ENCODE measurements at regions not wholly inside any gene's neighbourhood (a gene's known extent, or its start where the extent isn't known, plus 50 kb on each side); places are given as distances from the start of the nearest gene placed in this dataset.
"Not testable (repeated sequence)": the region's sequence is repeated elsewhere in the genome, so short reads cannot be mapped to it uniquely, and the experiment has no call there.

- ATAC-seq (ENCODE audit: low FRiP score in 2 of 2): no peak
- H3K27ac ChIP-seq: no peak overlapping the region
These were observed 78.8 kb upstream of the RPRML start for GRCh38 chr17:47057830-47058229.

GRCh38 chr17:47057279-47057678 is 78.2 kb upstream of the RPRML start:
- not testable (repeated sequence) for ATAC-seq (ENCODE audit: low FRiP score in 2 of 2)
- 97% methylated on average over 22 to 25 of the region's 31 CpGs for WGBS, 2 donors

More at GRCh38 chr17:47057830-47058229, 78.8 kb upstream of the RPRML start:
- Histone ChIP-seq H3K36me3 (peaks cover 3 to 33% (median 21%) of the 10 kb centered on the region in 4 donors), H3K27me3 (no peaks in the 10 kb centered on the region), H3K4me3 (no peak overlapping the region), H3K9me3 (no peaks in the 10 kb centered on the region), H3K4me1 (no peaks in the 10 kb centered on the region)
- TF ChIP-seq POLR2A (IDR thresholded peaks at IDR 0.05) (no peak), POLR2AphosphoS5 (IDR thresholded peaks at IDR 0.05) (no peak), EP300 (IDR thresholded peaks at IDR 0.05) (no peak), CTCF (IDR thresholded peaks at IDR 0.05) (no peak)
- DNase-seq: peak in 1 of 2 donors; percentile 6
- WGBS, 2 donors: 88 to 90% methylated on average over 5 of the region's 5 CpGs

GRCh38 chr17:47056687-47057086 is 77.6 kb upstream of the RPRML start:
- not testable (repeated sequence) for DNase-seq; ATAC-seq (ENCODE audit: low FRiP score in 2 of 2); H3K9me3 ChIP-seq; H3K4me1 ChIP-seq; H3K4me3 ChIP-seq; H3K27me3 ChIP-seq; H3K27ac ChIP-seq
- peaks cover 3 to 36% (median 21%) of the 10 kb centered on the region in 4 donors for H3K36me3 ChIP-seq
- WGBS, 2 donors: 95% methylated on average over 9 of the region's 9 CpGs; no CpG with 5 or more reads in 1 of the 2 donors

More at GRCh38 chr17:47057279-47057678, 78.2 kb upstream of the RPRML start:
- DNase-seq: peak in 1 of 2 donors; percentile 79
- peaks cover 3 to 35% (median 21%) of the 10 kb centered on the region in 4 donors for H3K36me3 ChIP-seq
- not testable (repeated sequence) for H3K4me3 ChIP-seq, H3K4me1 ChIP-seq, H3K9me3 ChIP-seq, H3K27me3 ChIP-seq, H3K27ac ChIP-seq

Data from upper lobe of left lung (tissue), 6 donors.